D721Med (cell line): ENCODE measurements at regions not wholly inside any gene's neighbourhood (a gene's known extent, or its start where the extent isn't known, plus 50 kb on each side); places are given as distances from the start of the nearest gene placed in this dataset.

Experiments used
- DNase-seq: peaks from one replicate; pipeline ENCODE4 v3.0.0; 2011; ENCODE audit warnings: low spot score; ENCODE audit not compliant: insufficient read length
- FAIRE-seq: peaks from 2 replicates; lab custom pipeline; 2011; peaks lifted over from hg19 to GRCh38; lab: Jason Lieb, UNC
- TF ChIP-seq, protein P1 (sequence below): IDR thresholded peaks from 2 replicates; pipeline ENCODE4 v1.5.1; 2012; ENCODE audit warnings: mild to moderate bottlenecking, control low read depth; ENCODE audit not compliant: insufficient read depth; ENCODE audit errors: missing control alignments

DNA sequence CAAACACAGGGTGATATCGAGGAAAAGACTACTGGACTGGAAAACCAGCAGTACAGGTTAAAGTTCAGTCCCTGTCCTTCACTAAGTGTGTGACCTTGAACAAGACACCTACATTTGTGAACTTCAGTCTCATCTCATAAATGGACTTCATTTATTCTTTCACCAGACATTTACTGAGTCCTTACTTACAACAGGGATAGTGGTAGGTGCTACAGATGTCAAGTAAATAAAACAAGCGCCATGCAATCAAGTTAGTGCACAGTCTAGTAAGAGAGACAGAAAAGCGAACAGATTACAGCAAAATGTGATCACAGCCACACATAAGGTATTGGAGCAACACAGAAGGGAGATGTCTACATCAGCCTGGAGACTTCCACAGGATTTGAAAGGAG lies 413.2 kb downstream of the ACTL7B start:
- FAIRE-seq (no peak), DNase-seq (no peak)
- TF ChIP-seq, protein P1, sequence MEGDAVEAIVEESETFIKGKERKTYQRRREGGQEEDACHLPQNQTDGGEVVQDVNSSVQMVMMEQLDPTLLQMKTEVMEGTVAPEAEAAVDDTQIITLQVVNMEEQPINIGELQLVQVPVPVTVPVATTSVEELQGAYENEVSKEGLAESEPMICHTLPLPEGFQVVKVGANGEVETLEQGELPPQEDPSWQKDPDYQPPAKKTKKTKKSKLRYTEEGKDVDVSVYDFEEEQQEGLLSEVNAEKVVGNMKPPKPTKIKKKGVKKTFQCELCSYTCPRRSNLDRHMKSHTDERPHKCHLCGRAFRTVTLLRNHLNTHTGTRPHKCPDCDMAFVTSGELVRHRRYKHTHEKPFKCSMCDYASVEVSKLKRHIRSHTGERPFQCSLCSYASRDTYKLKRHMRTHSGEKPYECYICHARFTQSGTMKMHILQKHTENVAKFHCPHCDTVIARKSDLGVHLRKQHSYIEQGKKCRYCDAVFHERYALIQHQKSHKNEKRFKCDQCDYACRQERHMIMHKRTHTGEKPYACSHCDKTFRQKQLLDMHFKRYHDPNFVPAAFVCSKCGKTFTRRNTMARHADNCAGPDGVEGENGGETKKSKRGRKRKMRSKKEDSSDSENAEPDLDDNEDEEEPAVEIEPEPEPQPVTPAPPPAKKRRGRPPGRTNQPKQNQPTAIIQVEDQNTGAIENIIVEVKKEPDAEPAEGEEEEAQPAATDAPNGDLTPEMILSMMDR, result no peak

DNA sequence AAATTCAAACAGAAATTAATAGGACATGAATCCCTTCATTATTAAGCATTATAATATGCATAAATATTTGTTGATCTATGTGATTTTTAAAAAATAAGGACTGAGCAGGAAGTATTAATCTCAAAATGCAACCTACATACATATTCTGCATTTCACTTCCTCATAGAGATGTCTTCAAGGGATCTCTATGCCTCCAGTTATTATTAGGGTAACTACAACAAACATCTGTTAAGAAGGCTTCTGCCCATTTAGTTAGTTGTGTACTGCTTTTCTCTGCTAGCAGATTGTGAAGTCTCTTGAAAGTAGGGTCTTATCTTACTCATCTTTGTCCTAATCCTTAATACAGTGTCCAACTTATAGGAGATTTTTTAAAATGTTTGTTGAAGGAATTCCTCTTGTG lies 414.1 kb downstream of the ACTL7B start:
- TF ChIP-seq, protein P1, result no peak
- FAIRE-seq (no peak), DNase-seq (no peak)

DNA sequence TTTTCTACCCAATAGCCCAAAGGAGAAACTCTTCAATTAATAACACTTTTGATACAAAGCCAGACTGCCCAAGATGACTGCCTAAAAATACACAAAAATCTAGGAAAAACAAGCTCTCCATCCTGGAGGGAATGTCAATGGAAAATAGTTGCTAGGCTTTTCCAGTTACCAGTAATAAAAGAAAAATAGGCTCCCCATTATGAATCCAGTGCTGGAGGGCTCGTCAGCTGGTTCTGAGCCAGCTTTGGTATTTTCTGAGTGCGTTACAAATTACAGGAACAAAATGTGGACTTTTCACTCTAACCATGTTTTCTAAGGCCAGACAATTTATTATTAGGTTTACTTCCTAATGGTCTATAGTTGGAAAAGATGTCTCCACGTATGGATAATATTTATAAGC lies 414.5 kb downstream of the ACTL7B start:
- TF ChIP-seq, protein P1, result no peak
- DNase-seq (no peak), FAIRE-seq (no peak)

DNA sequence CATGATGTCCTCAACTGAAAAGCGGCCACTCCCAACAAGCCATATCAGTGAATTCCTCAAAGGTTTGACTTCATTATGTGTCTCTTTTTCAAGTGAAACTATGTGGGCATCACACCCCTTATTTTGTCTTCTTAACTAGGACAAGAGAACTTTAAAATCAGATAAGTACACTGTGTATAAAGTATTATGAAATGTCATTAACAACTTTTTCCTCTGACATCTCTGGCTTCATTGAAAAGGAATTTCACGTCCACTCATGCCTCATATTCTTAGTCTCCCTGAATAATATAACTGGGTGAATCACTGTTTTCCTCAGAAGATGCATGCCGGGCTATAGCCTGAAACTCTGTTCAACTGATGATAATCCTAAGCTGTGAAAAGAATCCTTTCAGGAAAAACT lies 415.8 kb downstream of the ACTL7B start:
- TF ChIP-seq, protein P1, result no peak
- FAIRE-seq (no peak), DNase-seq (no peak)

DNA sequence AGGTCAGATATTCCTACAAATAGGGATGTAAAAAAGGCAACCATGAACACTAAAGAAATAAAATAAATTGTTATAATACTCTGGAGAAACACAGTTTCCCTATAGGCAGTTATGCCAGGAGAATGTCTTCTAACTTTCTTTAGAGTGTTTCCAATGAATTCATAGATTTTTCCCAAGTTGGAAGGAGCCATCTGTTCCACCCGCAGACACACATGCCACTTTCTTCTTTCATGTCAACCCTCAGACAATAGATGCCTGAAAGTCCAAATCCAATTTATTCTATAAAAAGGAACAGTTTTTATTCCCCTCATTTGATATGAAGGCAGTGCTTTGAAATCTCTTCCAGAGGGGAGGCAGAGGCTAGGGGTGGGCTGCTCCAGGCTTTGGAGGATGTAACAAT lies 418.1 kb downstream of the ACTL7B start:
- DNase-seq (no peak), FAIRE-seq (no peak)
- TF ChIP-seq, protein P1, result no peak

DNA sequence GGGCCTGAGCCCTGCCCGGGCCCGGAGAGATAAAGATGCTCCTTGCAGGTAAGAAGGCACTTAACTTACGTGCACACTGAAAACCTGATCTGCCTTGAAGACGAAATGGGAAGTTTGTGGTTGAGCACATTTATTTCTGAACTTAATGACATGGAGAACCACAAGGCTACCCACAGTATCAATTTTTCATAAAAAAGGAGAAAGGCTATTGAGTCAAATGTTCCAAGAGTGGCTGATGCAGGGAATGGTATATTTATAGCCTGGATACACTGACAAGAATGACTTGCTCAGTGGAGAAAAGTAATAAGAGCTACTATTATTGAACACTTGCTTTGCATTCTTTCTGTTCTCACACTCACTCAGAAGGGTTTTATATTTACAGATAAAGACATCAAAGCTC lies 419.3 kb downstream of the ACTL7B start:
- DNase-seq (no peak), FAIRE-seq (no peak)
- TF ChIP-seq, protein P1, result no peak

DNA sequence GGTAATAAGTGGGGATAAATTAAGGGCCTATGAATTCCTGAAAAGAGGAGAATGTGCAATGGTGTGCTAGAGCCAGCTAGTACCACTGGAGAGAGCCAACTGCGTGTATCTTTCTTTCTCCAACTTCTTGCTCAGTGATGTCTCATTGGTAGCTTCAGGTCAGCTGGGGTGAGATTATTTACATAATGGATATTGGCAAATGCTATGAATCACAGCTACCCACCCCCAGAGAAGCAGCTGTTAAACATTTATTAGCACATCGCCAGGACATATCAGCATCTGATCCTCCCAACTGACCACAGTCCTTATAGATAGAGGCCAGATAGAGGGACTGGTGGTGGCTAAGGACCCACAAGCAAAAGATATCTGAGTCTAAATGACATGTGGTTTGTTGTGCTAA lies 421.3 kb downstream of the ACTL7B start:
- TF ChIP-seq, protein P1, result no peak
- DNase-seq, result no peak
- FAIRE-seq, result no peak
